ENCODE measurements at regions not wholly inside any gene's neighbourhood (a gene's known extent, or its start where the extent isn't known, plus 50 kb on each side); places are given as distances from the start of the nearest gene placed in this dataset.

DNA sequence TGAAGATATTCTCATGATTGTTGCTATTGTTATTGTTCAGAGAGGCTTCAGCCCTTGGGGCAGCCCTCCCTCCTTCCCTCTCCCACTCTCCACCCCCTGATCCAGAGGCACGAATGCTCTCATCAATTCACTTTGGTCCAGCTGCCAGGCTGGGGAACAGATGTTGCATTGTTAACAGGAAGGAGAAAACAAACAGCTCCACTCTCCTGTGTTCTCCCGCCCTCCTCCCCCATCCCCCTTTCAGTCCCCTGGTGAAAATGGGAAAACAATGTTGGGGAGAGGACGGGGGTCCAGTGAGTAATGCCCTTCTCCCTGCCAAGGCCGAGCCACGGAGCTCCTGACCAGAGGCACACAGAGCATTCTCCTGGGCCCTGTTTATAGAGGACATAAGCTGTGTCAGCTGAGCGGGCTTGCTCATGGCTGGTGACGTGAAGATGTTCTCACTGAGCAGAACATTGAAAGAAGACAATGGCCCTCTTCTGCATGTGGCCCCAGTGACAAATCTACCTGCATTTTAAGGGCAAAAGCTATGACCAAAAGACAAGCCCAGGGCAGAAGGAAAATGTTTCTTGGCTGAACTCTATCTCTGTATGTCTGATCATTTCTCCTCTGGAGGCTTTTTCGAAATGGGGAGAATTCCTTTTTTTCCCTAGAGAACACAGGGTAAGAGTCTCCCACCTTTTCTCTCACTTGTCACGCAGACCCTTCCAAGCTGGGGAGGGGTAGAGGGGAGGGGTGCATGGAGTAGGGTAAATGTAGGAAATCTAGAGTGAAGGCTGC lies 111.7 kb downstream of the GLUL start:
- Histone ChIP-seq H4K20me1 (ENCODE audit: insufficient read depth, low read length) (no peaks in the 10 kb centered on the region), H3K4me2 (ENCODE audit: low read length) (no peak overlapping the region), H3F3A (ENCODE audit: insufficient read depth, low read length) (no peaks in the 10 kb centered on the region), H3K4me1 (ENCODE audit: insufficient read depth, low read length, severe bottlenecking) (no peaks in the 10 kb centered on the region), H3K27me3 (ENCODE audit: insufficient read depth, low read length) (no peaks in the 10 kb centered on the region), H3K36me3 (ENCODE audit: insufficient read depth, low read length) (no peaks in the 10 kb centered on the region), H3K9ac (ENCODE audit: low read length) (no peak overlapping the region), H3K9me2 (ENCODE audit: low read depth, low read length) (no peaks in the 10 kb centered on the region), H2AFZ (ENCODE audit: low read length) (no peak overlapping the region), H3K27ac (ENCODE audit: low read depth, low read length, poor library complexity, severe bottlenecking) (no peak overlapping the region), H3K9me3 (ENCODE audit: low read length) (no peaks in the 10 kb centered on the region), H3K4me3 (ENCODE audit: low read depth, low read length, poor library complexity, severe bottlenecking) (no peak overlapping the region), H3K79me2 (ENCODE audit: insufficient read depth, low read length) (no peaks in the 10 kb centered on the region)
- no peak for TF ChIP-seq EZH2 (IDR thresholded peaks at IDR 0.05; ENCODE audit: borderline replicate concordance, low read length)
- TF ChIP-seq, protein P1, sequence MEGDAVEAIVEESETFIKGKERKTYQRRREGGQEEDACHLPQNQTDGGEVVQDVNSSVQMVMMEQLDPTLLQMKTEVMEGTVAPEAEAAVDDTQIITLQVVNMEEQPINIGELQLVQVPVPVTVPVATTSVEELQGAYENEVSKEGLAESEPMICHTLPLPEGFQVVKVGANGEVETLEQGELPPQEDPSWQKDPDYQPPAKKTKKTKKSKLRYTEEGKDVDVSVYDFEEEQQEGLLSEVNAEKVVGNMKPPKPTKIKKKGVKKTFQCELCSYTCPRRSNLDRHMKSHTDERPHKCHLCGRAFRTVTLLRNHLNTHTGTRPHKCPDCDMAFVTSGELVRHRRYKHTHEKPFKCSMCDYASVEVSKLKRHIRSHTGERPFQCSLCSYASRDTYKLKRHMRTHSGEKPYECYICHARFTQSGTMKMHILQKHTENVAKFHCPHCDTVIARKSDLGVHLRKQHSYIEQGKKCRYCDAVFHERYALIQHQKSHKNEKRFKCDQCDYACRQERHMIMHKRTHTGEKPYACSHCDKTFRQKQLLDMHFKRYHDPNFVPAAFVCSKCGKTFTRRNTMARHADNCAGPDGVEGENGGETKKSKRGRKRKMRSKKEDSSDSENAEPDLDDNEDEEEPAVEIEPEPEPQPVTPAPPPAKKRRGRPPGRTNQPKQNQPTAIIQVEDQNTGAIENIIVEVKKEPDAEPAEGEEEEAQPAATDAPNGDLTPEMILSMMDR (IDR thresholded peaks at IDR 0.05; ENCODE audit: low read length), result no peak

DNA sequence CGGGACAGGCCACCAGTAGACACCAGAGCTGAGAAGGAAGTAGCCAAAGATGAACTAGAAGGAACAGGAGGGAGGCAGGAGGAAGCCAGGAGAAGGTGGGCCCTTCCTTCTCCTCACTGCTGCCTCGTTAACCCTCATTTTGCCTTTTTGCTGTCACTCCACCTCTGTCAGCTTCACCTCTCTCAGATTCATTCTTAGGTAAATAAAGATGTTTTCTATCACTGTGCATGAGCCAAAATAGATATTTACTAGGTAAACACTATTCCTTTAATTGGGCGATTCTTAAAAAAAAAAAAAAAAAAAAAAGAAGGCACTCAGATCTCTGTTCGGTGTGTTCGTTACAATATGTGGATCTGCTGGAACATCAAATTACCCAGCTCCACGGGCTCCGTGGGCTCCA lies 112.3 kb downstream of the GLUL start:
- Histone ChIP-seq H3K9me2 (ENCODE audit: low read depth, low read length) (no peaks in the 10 kb centered on the region), H4K20me1 (ENCODE audit: insufficient read depth, low read length) (no peaks in the 10 kb centered on the region), H3K36me3 (ENCODE audit: insufficient read depth, low read length) (no peaks in the 10 kb centered on the region), H3K27ac (ENCODE audit: low read depth, low read length, poor library complexity, severe bottlenecking) (no peak overlapping the region), H3K4me3 (ENCODE audit: low read depth, low read length, poor library complexity, severe bottlenecking) (no peak overlapping the region), H3K79me2 (ENCODE audit: insufficient read depth, low read length) (no peaks in the 10 kb centered on the region), H3K4me2 (ENCODE audit: low read length) (no peak overlapping the region), H3K9me3 (ENCODE audit: low read length) (no peaks in the 10 kb centered on the region), H3K9ac (ENCODE audit: low read length) (no peak overlapping the region), H3K4me1 (ENCODE audit: insufficient read depth, low read length, severe bottlenecking) (no peaks in the 10 kb centered on the region), H2AFZ (ENCODE audit: low read length) (no peak overlapping the region), H3K27me3 (ENCODE audit: insufficient read depth, low read length) (no peaks in the 10 kb centered on the region), H3F3A (ENCODE audit: insufficient read depth, low read length) (no peaks in the 10 kb centered on the region)
- no peak for TF ChIP-seq EZH2 (IDR thresholded peaks at IDR 0.05; ENCODE audit: borderline replicate concordance, low read length)
- TF ChIP-seq, protein P1 (IDR thresholded peaks at IDR 0.05; ENCODE audit: low read length), result no peak

DNA sequence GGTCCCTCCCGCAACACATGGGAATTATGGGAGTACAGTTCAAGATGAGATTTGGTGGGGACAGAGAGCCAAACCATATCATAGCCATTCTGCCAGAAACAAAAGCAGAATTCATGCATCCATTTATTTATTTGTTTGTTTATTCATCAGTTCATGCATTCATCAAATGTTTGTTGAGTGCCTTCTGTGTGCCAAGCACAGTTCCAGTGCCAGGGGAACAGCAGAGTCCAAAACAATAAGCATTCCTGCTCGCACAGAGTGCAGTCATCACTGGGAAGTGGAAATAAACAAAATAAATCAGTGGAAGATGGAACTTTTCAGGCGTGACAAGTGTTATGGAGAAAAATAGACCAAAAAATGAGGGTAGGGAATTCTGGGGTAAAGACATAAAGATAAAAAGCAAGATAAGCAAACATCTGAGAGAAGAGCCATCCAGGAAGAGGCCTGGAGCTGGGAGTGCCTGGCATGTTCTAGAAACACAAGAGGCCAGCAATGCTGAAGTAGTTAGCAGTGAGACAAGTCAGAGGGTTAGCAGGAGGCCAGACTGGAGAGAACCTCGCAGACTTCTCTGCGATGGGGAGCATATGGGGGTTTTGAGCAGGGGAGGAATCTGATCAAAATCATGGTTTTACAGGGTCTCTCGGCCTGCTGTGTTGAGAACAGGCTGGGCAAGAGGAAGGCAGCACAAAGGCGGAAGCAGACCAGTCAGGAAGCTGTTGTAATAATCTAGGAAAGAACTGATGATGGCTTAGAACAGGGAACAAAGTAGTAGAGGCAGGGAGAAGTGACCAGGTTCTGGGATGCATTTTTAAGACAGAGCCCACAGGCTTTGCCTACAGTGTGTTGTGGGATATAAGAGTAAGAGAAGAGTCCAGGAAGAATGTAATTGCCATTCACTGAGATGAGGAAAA lies 113.2 kb downstream of the GLUL start:
- no peaks in the 10 kb centered on the region for H3K27me3 ChIP-seq (ENCODE audit: insufficient read depth, low read length)
- no peaks in the 10 kb centered on the region for H3K79me2 ChIP-seq (ENCODE audit: insufficient read depth, low read length)
- no peak overlapping the region for H3K4me2 ChIP-seq (ENCODE audit: low read length)
- H3K9me3 ChIP-seq (ENCODE audit: low read length), result no peaks in the 10 kb centered on the region
- no peaks in the 10 kb centered on the region for H3K9me2 ChIP-seq (ENCODE audit: low read depth, low read length)
- no peak overlapping the region for H3K4me3 ChIP-seq (ENCODE audit: low read depth, low read length, poor library complexity, severe bottlenecking)
- TF ChIP-seq, protein P1 (IDR thresholded peaks at IDR 0.05; ENCODE audit: low read length), result no peak
- no peak for TF ChIP-seq EZH2 (IDR thresholded peaks at IDR 0.05; ENCODE audit: borderline replicate concordance, low read length)
- no peak overlapping the region for H3K9ac ChIP-seq (ENCODE audit: low read length)
- H3K36me3 ChIP-seq (ENCODE audit: insufficient read depth, low read length), result no peaks in the 10 kb centered on the region
- H3K4me1 ChIP-seq (ENCODE audit: insufficient read depth, low read length, severe bottlenecking), result no peaks in the 10 kb centered on the region
- H3K27ac ChIP-seq (ENCODE audit: low read depth, low read length, poor library complexity, severe bottlenecking), result no peak overlapping the region
- H3F3A ChIP-seq (ENCODE audit: insufficient read depth, low read length), result no peaks in the 10 kb centered on the region
- no peaks in the 10 kb centered on the region for H4K20me1 ChIP-seq (ENCODE audit: insufficient read depth, low read length)
- no peak overlapping the region for H2AFZ ChIP-seq (ENCODE audit: low read length)

Data from OCI-LY1 (cell line).